Kidney capillary endothelial cell (primary cell): ENCODE measurements at regions not wholly inside any gene's neighbourhood (a gene's known extent, or its start where the extent isn't known, plus 50 kb on each side); places are given as distances from the start of the nearest gene placed in this dataset.
"Not testable (repeated sequence)": the region's sequence is repeated elsewhere in the genome, so short reads cannot be mapped to it uniquely, and the experiment has no call there.

Source experiments
- DNase-seq: peaks from one replicate; pipeline ENCODE4 v3.0.0-alpha.2; 2018; ENCODE audit warnings: low spot score

DNA sequence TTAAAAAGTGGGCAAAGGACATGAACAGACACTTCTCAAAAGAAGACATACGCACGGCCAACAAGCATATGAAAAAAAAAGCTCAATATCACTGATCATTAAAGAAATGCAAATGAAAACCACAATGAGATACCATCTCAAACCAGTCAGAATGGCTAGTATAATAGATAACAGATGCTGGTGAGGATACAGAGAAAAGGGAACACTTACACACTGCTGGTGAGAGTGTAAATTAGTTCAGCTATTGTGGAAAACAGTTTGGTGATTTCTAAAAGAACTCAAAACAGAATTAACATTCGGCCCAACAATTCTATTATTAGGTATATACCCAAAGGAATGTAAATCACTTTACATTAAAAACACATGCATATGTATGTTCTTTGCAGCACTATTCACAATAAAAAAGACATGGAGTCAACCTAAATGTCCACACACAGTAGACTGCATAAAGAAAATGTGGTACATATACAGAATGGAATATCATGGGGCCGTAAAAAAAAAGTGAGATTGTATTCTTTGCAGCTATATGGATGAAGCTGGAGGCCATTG lies 1569.0 kb downstream of the OLFM4 start:
- no peak for DNase-seq

- DNase-seq: no peak
Measured at GRCh38 chr13:54599413-54599812, 1570.8 kb downstream of the OLFM4 start.

GRCh38 chr13:54606944-54607343 lies 1578.3 kb downstream of the OLFM4 start:
- DNase-seq: no peak

DNA sequence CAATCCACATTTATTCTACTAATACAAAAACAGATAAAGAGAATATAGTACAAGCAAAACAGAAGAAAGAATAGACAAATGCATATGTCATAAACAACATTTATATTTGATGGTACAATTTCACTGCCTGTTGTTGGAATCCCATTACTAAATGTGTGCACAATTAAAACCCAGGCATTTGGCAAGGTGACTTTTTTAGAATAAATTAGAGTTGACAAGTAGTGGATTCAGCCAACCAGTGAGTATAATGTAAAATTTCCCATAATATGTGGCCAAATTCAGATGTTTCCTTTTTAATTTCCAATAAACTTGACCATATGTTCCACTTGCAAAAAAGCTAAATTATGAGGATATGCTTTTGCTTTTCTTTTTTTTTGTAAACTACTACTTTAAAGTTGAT lies 1578.8 kb downstream of the OLFM4 start:
- no peak for DNase-seq

DNA sequence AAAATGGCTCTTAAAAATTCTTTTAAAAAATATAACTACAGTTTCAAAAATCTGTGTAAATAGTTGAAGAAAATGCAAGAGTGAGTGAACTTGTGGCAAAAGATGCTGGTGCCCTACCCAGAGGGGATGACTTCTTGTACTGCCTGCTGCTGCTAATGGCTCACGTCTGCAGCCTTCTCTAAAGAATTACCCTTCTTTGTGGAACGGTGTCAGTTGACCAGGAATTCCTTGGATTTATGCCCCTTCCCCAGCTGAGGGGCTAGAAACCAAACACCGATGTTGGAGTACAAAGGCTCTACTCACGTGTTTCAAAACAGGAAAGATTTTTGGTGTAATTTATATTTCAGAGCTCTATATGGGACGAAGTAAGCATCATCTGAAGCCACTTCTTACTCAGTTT lies 1582.8 kb downstream of the OLFM4 start:
- no peak for DNase-seq

- no peak for DNase-seq
Measured at GRCh38 chr13:54614726-54615125, 1586.1 kb downstream of the OLFM4 start.

DNA sequence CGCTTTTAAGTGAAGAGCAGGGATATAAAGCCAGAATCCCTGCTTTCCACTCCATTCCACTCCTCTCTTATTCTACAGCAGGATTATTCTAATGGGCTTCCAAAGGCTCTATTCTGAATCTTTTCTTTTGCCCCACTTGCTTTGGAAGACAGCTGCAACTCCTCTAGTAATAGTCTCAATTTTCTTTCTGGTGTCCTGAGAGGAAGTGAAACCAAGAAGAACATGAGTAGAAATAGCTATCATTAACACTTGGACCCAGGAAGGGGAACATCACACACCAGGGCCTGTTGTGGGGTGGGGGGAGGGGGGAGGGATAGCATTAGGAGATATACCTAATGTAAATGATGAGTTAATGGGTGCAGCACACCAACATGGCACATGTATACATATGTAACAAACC lies 1597.9 kb downstream of the OLFM4 start:
- not testable (repeated sequence) for DNase-seq

GRCh38 chr13:54627646-54628372 lies 1599.2 kb downstream of the OLFM4 start:
- DNase-seq: no peak

- DNase-seq: no peak
Measured at GRCh38 chr13:54628383-54628782, 1599.8 kb downstream of the OLFM4 start.

GRCh38 chr13:54633456-54633855 lies 1604.8 kb downstream of the OLFM4 start:
- DNase-seq: no peak

- no peak for DNase-seq
Measured at GRCh38 chr13:54636231-54636630, 1607.6 kb downstream of the OLFM4 start.

DNA sequence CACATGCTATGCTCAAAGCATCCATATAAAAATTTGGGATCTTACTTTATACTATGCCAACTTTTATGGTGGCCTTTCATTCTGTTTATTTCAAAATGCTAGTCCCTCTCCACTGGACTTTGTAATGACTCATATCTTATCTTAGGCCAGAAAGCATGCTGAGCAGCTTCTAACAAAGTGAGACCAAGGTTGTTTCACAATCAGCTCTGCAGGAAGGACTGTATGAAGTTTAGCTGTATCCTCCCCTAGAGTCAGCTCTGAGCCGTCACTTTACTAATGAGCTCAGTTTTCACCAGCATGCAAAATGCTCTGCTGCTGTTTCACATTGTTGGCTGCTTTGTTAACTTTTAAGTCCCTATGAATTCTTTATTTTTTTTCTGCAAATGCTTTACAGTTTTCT lies 1608.8 kb downstream of the OLFM4 start:
- no peak for DNase-seq

DNA sequence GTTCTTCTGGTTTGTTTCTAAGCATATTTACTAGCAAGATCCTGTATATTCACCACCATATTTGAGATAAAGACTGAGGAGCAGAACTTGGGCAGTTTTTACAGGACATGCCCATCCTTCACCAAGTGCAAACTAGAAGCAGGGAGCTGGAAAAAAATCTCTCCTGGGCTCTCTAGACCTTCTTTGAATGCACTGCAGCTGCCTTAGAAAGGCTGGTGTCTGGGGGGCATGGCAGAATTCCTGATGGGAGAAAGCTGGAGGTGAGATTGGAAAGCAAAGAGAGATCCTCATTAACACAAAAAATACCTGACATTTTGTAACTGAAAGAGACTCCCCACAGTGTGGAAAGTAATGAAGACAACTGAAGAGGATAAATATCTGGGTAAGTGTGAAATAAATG lies 1612.1 kb downstream of the OLFM4 start:
- no peak for DNase-seq

GRCh38 chr13:54643863-54644262 lies 1615.2 kb downstream of the OLFM4 start:
- DNase-seq: no peak

- no peak for DNase-seq
Measured at GRCh38 chr13:54647275-54647674, 1618.7 kb downstream of the OLFM4 start.

DNA sequence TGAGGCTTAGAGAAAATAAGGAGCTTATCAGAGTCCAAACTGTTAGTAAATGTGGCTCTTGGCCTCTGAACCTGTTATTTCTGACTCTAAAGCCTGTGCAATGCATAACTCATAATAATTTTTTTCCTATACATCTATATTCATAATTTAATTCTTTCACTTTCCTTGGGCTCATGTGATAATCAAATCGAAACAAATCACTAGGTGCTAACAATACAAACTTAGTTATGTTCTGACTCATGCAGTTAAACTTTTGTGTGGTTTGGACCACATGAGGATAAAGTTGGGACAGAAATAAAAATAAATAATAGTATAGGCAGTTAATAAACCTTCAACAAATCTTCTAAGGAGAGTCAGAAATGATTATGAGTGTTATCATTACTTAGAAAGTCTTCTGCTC lies 1629.0 kb downstream of the OLFM4 start:
- DNase-seq: no peak

- DNase-seq: no peak
Measured at GRCh38 chr13:54658771-54659170, 1630.2 kb downstream of the OLFM4 start.

- DNase-seq: no peak
Measured at GRCh38 chr13:54660277-54660676, 1631.7 kb downstream of the OLFM4 start.

GRCh38 chr13:54676526-54677113 lies 1648.0 kb downstream of the OLFM4 start:
- no peak for DNase-seq

DNA sequence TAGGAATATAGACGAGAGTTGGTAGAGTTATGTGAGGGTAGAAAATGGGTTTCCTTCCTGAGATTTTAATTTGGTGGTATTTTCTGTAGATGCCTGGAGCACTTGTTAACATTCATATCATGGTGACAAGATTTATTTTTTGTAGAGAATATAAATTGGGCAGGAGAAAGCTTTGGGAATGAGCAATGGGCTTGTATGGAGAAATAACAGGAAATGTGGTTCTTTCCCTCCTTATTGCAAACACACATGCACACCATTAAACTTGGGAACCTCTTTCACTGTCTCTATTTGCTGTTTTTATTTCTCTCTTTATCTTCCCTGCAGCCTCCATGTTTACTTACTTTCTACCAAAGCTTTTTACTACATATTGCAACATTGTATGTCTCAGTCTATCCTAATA lies 1653.6 kb downstream of the OLFM4 start:
- no peak for DNase-seq

DNA sequence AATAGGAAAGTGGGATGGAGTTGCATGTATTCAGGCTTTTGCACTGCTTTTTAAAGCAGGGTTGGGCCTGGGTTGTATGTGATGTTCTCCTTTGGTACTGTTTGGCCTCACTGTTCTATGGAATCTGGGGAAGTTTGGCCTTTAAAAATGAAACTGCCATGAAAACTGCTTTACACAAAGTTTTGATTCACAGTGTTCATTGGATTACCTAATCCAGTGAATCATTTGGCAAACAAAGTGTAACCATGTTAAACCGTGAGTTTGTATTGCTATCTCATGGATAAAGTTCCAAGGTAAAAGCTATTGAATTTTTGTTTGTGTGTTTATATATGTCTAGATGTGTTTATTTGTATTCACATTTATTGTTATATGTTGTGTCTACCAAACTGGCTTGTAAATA lies 1658.6 kb downstream of the OLFM4 start:
- no peak for DNase-seq

GRCh38 chr13:54699831-54700230 lies 1671.2 kb downstream of the OLFM4 start:
- DNase-seq: no peak

DNA sequence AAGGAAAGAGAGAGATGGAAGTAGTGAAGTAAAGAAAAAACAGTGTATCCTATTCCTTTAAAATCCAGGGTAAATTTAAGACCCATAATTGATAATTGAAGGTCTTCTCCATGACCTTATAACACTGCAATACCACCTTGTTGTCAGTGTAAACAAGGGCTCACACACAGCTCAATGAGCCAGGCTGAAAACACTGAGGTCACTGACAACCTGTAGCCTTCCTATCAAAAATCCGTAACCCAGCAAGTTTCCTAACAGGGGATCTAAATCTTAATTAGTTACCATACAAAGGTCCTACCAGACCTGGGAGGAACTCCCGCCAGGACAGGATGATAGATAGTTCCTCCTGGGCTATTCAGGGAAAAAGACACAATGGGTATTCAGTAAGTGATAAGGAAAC lies 1677.1 kb downstream of the OLFM4 start:
- no peak for DNase-seq

GRCh38 chr13:54706336-54706735 lies 1677.7 kb downstream of the OLFM4 start:
- no peak for DNase-seq
